Stomach (tissue), 4 donors: ENCODE measurements at regions not wholly inside any gene's neighbourhood (a gene's known extent, or its start where the extent isn't known, plus 50 kb on each side); places are given as distances from the start of the nearest gene placed in this dataset.

ENCODE experiments used
- CTCF ChIP-seq, 7 experiments: fragments of 450-650 bp in 4 of 7; fragments of 200-600 bp in 3 of 7; sonication (generic) in 3 of 7; IDR thresholded peaks; one replicate each; pipeline ENCODE4 v1.5.1; 2016 to 2019; ENCODE audit warnings: antibody characterized with exemption in 7 of 7, control low read depth in 2 of 7, mild to moderate bottlenecking in 1 of 7
- POLR2AphosphoS5 ChIP-seq, 3 donors: sonication (generic); formaldehyde crosslinking; IDR thresholded peaks; one replicate each; pipeline ENCODE4 v1.6.1; 2016; ENCODE audit warnings: antibody characterized with exemption in 3 of 3

DNA sequence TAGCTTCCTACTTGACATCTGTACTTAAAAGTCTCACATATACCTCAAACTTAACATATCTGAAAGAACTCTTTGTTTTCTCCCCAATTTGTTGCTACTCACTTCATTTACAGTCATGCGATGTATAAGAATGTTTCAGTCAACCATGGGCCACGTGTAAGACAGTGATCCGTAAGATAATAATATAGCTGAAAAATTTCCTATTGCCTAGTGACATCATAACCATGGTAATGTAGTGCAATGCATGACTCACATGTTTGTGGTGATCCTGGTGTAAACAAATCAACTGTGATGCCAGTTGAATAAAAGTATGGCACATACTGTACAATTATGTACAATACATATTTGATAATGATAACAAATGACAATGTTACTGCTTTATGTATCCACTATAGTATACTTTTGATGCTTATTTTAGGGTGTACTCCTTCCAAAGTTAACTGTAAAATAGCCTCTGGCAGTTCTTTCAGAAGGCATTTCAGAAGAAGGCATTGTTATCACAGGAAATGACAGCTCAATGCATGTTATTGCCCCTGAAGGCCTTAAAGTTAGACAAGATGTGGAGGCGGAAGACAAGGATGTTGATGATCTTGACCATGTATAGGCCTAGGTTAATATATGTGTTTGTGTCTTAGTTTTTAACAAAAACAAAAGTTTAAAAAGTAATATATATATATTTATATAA lies 579.0 kb downstream of the EPHA7 start:
- TF ChIP-seq CTCF (IDR thresholded peaks at IDR 0.05) = no peak
- no peak for TF ChIP-seq POLR2AphosphoS5 (IDR thresholded peaks at IDR 0.05)
